Stimulated activated CD8-positive, alpha-beta memory T cell treated with anti-CD3 and anti-CD28 coated beads, Interleukin-12 subunit alpha, Interleukin-12 subunit beta, amount 100 ng/mL, for 24 hours (primary cell): ENCODE measurements at regions not wholly inside any gene's neighbourhood (a gene's known extent, or its start where the extent isn't known, plus 50 kb on each side); places are given as distances from the start of the nearest gene placed in this dataset.
"Not testable (repeated sequence)": the region's sequence is repeated elsewhere in the genome, so short reads cannot be mapped to it uniquely, and the experiment has no call there.

Source experiments
- DNase-seq: peaks from one replicate; pipeline ENCODE4 v3.0.0-alpha.2; 2020; ENCODE audit errors: extremely low read depth

DNA sequence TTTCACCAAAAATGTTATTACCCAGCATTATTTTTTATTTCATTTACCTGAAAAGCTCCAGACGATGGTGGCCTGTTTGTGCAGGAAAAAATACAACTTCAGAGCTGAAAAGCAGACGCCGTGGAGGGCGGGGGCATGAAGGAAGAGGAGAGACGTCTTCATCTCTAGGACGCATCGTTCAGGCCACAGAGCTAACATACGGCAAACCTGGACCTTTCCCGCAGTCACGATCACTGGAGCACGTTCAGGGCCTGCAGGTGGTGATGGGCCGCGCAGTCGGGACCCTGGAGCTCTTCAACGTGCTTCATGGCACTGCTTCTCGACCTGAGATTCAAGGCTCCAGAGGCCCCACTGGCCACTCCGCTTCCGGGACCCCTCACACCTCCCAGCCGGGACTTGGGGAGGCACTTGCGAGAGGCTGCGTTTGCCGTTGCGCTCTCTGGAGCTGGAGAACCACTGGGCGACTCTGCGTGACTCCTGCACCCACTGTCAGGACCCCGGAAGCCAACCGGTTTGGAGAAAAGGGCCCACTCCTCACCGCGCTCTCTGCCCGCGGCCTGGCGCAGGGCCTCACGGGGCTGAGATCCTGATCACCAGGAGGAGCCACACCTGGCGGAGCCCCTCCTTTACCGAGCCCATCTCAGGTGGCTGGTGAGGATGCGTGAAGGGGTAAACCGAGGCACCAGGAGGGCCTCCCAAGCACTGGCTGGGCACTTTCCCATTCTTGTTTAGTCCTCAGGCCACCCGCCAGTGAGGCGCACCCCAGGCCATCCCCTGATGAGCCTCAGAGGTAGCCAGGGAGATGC is 164.4 kb upstream of the AFDN start:
- no peak for DNase-seq

DNA sequence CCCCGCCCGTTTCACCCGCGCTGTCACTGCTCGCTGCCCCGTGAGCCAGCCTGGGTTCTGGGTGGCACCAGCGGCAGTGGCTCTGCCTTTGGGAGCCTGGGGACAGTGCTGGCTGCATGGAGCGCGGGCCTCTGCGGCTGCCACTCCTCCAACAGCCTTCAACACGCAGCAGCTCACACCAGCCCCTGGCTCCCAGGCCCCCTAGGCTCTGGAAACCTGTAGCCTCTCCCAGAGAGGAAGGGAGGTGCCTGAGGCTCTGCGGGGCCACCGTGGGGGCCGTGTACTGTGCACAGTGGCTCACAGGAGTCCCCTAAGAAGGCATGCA is 163.9 kb upstream of the AFDN start:
- DNase-seq, result no peak

DNA sequence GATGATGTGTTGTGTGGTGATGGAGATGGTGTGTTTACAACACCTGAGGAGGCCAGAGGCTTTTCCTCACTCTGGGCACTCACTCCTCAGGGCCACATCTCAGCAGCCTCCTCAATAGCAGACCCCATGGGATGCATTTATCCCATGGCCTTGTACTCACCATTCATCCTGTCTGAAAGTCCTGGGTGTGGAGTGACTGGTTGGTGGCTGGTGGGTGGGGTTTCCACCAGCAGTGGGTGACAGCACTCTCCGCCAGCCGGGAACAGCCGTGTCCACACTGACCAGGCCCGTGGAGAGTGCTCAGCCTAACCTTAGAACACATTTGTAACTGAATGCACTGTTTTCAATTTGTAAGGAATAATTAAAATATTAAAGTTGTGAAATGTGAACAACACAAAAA is 163.4 kb upstream of the AFDN start:
- DNase-seq, result no peak

GRCh38 chr6:167663784-167664443 is 162.8 kb upstream of the AFDN start:
- no peak for DNase-seq

DNA sequence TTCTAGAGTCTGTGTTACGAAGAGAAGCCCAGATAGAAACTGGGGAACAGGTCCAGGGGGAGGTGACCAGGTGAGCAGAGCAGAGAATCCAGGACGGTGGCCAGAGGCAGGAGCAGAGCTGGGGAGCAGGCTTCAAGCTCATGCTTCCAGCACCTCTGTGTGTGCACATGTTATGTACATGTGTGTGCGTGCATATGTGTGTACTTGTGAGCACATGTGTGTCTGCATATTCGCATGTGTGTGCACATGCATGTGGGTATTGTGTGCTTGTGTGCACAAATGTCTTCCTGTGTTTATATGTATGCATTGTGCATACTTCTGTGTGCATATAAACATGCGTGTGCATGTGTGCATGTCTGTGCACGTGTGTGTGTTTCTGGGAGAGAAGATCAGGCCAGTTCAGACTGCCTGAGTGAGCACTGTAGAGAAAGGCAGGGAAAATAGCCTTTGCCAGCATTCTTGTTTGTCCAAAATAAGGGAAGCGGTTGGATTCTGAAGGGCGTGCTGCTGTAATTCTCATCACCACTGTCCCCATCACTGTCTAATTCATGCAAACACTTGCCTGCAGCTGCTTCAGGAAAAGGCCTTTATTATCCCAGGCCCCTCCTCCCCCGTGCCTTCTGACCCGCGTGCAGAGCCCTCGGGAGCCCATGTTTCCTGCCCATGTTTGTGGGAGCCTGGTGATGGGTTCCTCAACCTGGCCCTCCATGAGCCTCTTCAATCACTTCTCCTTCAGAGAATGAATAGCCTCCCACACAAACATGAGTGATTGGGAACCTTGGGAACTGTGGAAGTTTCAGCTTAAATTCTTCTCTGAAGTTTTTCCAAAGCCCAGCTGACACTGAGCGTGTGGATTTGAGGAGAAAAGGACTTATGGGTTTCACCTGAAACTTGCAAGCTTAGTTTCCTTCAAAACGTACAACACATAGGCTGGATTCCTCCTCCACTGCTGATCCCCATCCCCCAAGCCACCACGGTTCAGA is 161.7 kb upstream of the AFDN start:
- DNase-seq, result no peak

- no peak for DNase-seq
Observed at GRCh38 chr6:167665698-167666330, 160.9 kb upstream of the AFDN start.

DNA sequence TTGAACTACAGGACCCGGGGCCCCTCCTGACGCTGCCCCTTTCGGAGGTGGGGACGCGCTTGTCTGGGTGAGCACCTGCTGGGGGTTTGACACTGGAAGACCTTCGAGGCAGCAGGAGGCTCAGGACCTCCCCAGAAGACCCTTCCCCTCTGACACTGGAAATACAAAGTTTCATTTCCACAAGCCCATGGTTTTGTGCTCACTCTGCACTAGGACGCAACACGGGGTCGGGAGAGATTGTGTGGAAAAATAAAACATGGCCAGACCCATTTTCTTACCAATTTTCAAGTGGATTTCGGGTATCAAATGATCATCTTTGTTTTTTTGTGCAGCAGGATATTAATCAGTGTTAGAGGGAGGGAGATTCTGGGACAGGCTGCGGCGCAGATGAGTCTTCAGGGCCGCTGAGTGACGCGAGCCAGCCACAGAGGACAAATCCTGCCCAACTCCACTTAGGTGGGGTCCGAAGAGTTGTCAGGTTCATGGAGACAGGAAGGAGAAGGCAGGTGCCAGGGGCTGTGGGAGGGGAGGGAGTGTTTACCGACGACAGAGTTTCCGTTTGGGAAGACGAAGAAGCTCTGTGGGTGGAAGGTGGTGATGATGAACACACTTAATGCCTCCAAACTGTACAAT is 160.0 kb upstream of the AFDN start:
- no peak for DNase-seq

DNA sequence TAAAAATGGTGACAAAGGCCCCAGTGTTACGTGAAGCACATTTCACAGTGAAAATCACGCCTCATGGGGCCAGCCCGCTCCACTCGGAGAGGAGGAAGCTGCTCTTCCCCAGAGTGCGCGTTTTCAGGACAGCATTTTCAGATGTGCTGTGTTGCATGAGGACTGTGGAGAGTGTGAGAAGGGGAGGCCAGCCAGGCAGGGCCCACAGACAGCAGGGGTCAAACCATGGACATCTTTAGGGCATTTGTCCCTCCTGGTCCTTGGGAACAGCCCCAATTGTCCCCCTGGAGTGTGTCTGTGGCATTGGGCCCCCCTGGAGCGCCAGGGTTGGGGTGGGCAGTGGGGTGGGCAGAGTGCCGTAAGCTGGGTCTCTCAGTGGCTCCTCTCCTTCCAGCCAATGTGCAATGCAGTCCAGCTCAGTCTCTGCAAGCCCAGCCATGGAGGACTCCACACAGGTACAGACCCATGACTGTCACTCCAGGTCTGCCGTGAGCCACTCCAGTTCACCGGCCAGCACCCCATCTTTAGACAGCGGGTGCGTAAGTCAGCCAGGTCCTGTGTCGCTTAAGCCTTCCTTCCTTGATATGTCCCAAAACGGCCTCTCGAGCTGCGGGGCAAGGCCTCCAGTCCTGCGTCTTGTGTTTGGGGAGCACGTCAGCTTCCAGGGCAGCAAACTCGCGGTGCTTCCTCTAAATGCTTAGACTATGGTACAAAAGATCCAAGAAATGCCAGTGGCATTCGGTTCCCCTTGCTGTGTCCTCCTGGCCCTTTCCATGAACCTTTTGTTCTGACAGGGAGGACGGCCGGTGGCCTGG is 159.3 kb upstream of the AFDN start:
- DNase-seq, result no peak

GRCh38 chr6:167668019-167668753 is 158.5 kb upstream of the AFDN start:
- no peak for DNase-seq

- DNase-seq, result no peak
Observed at GRCh38 chr6:167668754-167669552, 157.8 kb upstream of the AFDN start.

DNA sequence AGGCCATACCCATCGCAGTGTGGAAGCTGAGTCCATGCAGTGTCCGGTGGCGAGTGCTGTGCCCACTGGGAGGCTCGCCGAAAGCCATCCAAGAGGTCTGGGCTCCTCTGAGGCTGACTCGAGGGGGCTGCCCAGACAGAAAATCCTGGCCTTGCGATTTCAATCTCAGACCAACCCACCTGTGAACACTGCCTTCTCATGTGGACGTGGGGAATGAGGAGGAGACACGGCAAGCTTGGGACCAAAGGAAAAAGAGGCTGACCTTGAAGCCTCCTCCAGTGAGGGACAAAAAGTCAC is 157.2 kb upstream of the AFDN start:
- no peak for DNase-seq

- no peak for DNase-seq
Observed at GRCh38 chr6:167669870-167670802, 156.6 kb upstream of the AFDN start.

GRCh38 chr6:167670938-167671338 is 155.8 kb upstream of the AFDN start:
- no peak for DNase-seq

GRCh38 chr6:167671379-167671976 is 155.2 kb upstream of the AFDN start:
- not testable (repeated sequence) for DNase-seq

DNA sequence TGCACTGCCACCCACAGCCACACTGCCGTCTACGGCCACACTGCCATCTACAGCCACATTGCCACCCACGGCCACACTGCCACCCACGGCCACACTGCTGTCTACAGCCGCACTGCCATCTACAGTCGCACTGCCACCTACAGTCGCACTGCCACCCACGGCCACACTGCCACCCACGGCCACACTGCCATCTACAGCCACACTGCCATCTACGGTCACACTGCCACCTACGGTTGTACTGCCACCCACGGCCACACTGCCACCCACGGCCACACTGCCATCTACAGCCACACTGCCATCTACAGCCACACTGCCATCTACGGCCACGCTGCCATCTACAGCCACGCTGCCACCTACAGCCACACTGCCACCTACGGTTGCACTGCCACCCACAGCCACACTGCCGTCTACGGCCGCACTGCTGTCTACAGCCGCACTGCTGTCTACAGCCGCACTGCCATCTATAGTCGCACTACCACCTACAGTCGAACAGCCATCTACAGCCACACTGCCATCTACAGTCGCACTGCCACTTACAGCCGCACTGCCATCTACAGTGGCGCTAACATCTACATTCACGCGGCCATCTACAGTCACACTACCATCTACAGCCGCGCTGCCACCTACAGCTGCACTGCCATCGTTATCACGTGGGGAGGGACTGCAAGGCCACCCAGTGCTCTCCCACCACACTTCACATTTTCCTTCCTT is 154.6 kb upstream of the AFDN start:
- no peak for DNase-seq

GRCh38 chr6:167672738-167673137 is 154.0 kb upstream of the AFDN start:
- DNase-seq, result no peak

DNA sequence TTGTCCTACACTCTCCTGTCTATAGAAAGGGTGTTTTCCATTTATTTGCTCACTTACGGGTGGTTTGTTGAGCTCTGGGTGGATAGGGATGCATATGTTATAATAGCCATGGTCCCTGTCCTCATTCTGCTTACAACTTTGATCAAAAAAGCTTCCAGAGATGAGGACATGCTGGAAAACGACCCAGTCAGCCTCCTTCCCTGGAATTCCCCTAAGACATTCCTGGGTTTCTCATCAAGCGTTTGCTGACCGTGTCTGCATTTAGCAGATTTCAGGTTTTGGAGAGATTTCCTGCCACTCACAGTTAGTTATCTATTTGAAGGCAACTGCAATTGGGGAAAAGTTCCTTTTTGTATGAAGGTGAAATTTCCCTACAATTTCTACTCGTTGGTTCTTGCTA is 152.8 kb upstream of the AFDN start:
- DNase-seq, result no peak
